ENCODE measurements at regions not wholly inside any gene's neighbourhood (a gene's known extent, or its start where the extent isn't known, plus 50 kb on each side); places are given as distances from the start of the nearest gene placed in this dataset.

GRCh38 chr6:104506429-104506828, 353.3 kb downstream of the HACE1 start:
- peak overlapping the region; percentile 52 for H4K91ac ChIP-seq (ENCODE audit: low read length)
- no peak overlapping the region for H2BK120ac ChIP-seq (ENCODE audit: low read depth, low read length)
- H3K27me3 ChIP-seq (ENCODE audit: control insufficient read depth in 1 of 2, insufficient read depth in 1 of 2, low read length in 2 of 2): no peaks in the 10 kb centered on the region
- H4K8ac ChIP-seq (ENCODE audit: low read length): no peak overlapping the region
- H2BK5ac ChIP-seq (ENCODE audit: low read depth, low read length, poor library complexity, severe bottlenecking): no peak overlapping the region
- H3K4ac ChIP-seq (ENCODE audit: low read depth in 1 of 2, low read length in 2 of 2): no peak overlapping the region
- H3K27ac ChIP-seq (ENCODE audit: low read length, poor library complexity, severe bottlenecking): no peak overlapping the region
- no peaks in the 10 kb centered on the region for H3K9me3 ChIP-seq (ENCODE audit: control insufficient read depth, low read length)
- no peak overlapping the region for H3K18ac ChIP-seq (ENCODE audit: low read depth in 1 of 2, low read length in 2 of 2)
- no peak overlapping the region for H2AK5ac ChIP-seq (ENCODE audit: low read length, severe bottlenecking)
- H3K36me3 ChIP-seq (ENCODE audit: control insufficient read depth in 1 of 2, insufficient read depth in 2 of 2, low read depth in 1 of 2, low read length in 2 of 2): no peaks in the 10 kb centered on the region
- H3K4me2 ChIP-seq (ENCODE audit: low read length, poor library complexity, severe bottlenecking): no peak overlapping the region
- no peak overlapping the region for H2AFZ ChIP-seq (ENCODE audit: low read depth, low read length)
- no peak overlapping the region for H2BK12ac ChIP-seq (ENCODE audit: low read length in 2 of 2)
- H2BK15ac ChIP-seq (ENCODE audit: low read depth, poor library complexity, severe bottlenecking): no peak overlapping the region
- no peak overlapping the region for H3K9ac ChIP-seq (ENCODE audit: low read length)
- H3K4me3 ChIP-seq (ENCODE audit: insufficient read depth in 1 of 2, low read depth in 1 of 2, low read length in 2 of 2): no peak overlapping the region
- no peaks in the 10 kb centered on the region for H3K79me1 ChIP-seq (replicated peaks; ENCODE audit: low read length, poor library complexity, severe bottlenecking)
- no peaks in the 10 kb centered on the region for H3K4me1 ChIP-seq (ENCODE audit: control insufficient read depth, insufficient read depth, low read depth, low read length)
- DNase-seq: no peak
- no peak overlapping the region for H3K14ac ChIP-seq (ENCODE audit: low read length in 2 of 2)
- 78% methylated on average over 1 of the region's 1 CpG for WGBS
- no peak overlapping the region for H3K23ac ChIP-seq (ENCODE audit: low read length in 2 of 2)

DNA sequence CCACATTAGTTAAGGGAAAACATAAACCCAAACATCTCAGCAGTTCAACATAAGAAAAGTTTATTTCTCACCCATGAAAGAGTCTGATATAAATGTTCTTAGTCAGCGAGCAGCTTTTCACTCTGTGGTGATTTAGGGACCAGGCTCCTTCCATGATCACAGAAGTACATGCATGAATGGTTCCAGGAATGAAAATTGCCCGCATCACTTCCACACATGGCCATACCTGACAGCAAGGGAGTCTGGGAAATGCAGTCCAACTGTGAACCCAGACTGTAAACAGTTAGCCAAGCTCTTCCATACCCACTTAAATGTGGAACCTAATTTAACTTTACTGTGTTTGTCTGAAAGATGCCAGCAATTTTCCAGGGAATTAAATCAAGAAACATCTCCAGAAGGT, 353.9 kb downstream of the HACE1 start:
- no peaks in the 10 kb centered on the region for H3K4me1 ChIP-seq (ENCODE audit: control insufficient read depth, insufficient read depth, low read depth, low read length)
- H3K79me1 ChIP-seq (replicated peaks; ENCODE audit: low read length, poor library complexity, severe bottlenecking): no peaks in the 10 kb centered on the region
- H3K27ac ChIP-seq (ENCODE audit: low read length, poor library complexity, severe bottlenecking): no peak overlapping the region
- no peaks in the 10 kb centered on the region for H3K27me3 ChIP-seq (ENCODE audit: control insufficient read depth in 1 of 2, insufficient read depth in 1 of 2, low read length in 2 of 2)
- DNase-seq: peak; percentile 24
- no peak overlapping the region for H2BK5ac ChIP-seq (ENCODE audit: low read depth, low read length, poor library complexity, severe bottlenecking)
- H3K9ac ChIP-seq (ENCODE audit: low read length): no peak overlapping the region
- H2AK5ac ChIP-seq (ENCODE audit: low read length, severe bottlenecking): no peak overlapping the region
- no peak overlapping the region for H4K8ac ChIP-seq (ENCODE audit: low read length)
- WGBS: 71% methylated on average over 2 of the region's 2 CpGs
- H4K91ac ChIP-seq (ENCODE audit: low read length): no peak overlapping the region
- no peak overlapping the region for H2BK120ac ChIP-seq (ENCODE audit: low read depth, low read length)
- no peak overlapping the region for H3K23ac ChIP-seq (ENCODE audit: low read length in 2 of 2)
- H3K4ac ChIP-seq (ENCODE audit: low read depth in 1 of 2, low read length in 2 of 2): no peak overlapping the region
- H3K14ac ChIP-seq (ENCODE audit: low read length in 2 of 2): no peak overlapping the region
- H3K9me3 ChIP-seq (ENCODE audit: control insufficient read depth, low read length): no peaks in the 10 kb centered on the region
- no peak overlapping the region for H2AFZ ChIP-seq (ENCODE audit: low read depth, low read length)
- H3K18ac ChIP-seq (ENCODE audit: low read depth in 1 of 2, low read length in 2 of 2): no peak overlapping the region
- no peaks in the 10 kb centered on the region for H3K36me3 ChIP-seq (ENCODE audit: control insufficient read depth in 1 of 2, insufficient read depth in 2 of 2, low read depth in 1 of 2, low read length in 2 of 2)
- no peak overlapping the region for H2BK15ac ChIP-seq (ENCODE audit: low read depth, poor library complexity, severe bottlenecking)
- no peak overlapping the region for H3K4me3 ChIP-seq (ENCODE audit: insufficient read depth in 1 of 2, low read depth in 1 of 2, low read length in 2 of 2)
- H2BK12ac ChIP-seq (ENCODE audit: low read length in 2 of 2): no peak overlapping the region
- no peak overlapping the region for H3K4me2 ChIP-seq (ENCODE audit: low read length, poor library complexity, severe bottlenecking)

GRCh38 chr6:104500265-104500664, 359.5 kb downstream of the HACE1 start:
- no peaks in the 10 kb centered on the region for H3K79me1 ChIP-seq (replicated peaks; ENCODE audit: low read length, poor library complexity, severe bottlenecking)
- H3K4me3 ChIP-seq (ENCODE audit: insufficient read depth in 1 of 2, low read depth in 1 of 2, low read length in 2 of 2): no peak overlapping the region
- H2BK5ac ChIP-seq (ENCODE audit: low read depth, low read length, poor library complexity, severe bottlenecking): no peak overlapping the region

DNA sequence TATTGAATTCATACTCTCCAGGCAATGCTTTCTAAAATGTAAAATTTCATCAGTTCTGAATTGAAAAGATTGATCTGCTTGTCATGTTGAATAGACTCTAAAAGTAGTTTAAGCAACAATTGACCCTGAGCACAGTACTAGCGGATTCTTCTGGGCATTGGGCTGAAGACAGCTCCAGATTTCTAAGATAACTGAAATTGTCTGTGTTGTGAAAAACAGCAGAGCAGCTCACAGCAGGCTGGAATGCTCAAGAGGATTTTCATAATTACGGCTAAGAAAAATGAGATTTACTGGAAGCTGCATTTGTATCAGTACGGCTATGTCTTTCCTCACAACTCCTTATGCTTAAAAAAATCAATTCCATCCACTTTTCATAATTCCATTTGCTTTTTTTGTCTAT, 373.7 kb downstream of the HACE1 start:
- Histone ChIP-seq H3K14ac (ENCODE audit: low read length in 2 of 2) (no peak overlapping the region), H2BK5ac (ENCODE audit: low read depth, low read length, poor library complexity, severe bottlenecking) (no peak overlapping the region), H3K4ac (ENCODE audit: low read depth in 1 of 2, low read length in 2 of 2) (no peak overlapping the region), H3K79me1 (replicated peaks; ENCODE audit: low read length, poor library complexity, severe bottlenecking) (no peaks in the 10 kb centered on the region), H2AFZ (ENCODE audit: low read depth, low read length) (no peak overlapping the region), H2AK5ac (ENCODE audit: low read length, severe bottlenecking) (no peak overlapping the region), H3K4me3 (ENCODE audit: insufficient read depth in 1 of 2, low read depth in 1 of 2, low read length in 2 of 2) (no peak overlapping the region), H3K9me3 (ENCODE audit: control insufficient read depth, low read length) (no peaks in the 10 kb centered on the region), H3K27ac (ENCODE audit: low read length, poor library complexity, severe bottlenecking) (no peak overlapping the region), H2BK15ac (ENCODE audit: low read depth, poor library complexity, severe bottlenecking) (no peak overlapping the region), H2BK12ac (ENCODE audit: low read length in 2 of 2) (no peak overlapping the region), H3K23ac (ENCODE audit: low read length in 2 of 2) (no peak overlapping the region), H3K4me1 (ENCODE audit: control insufficient read depth, insufficient read depth, low read depth, low read length) (no peaks in the 10 kb centered on the region), H3K18ac (ENCODE audit: low read depth in 1 of 2, low read length in 2 of 2) (no peak overlapping the region), H3K27me3 (ENCODE audit: control insufficient read depth in 1 of 2, insufficient read depth in 1 of 2, low read length in 2 of 2) (no peaks in the 10 kb centered on the region), H4K91ac (ENCODE audit: low read length) (no peak overlapping the region), H3K36me3 (ENCODE audit: control insufficient read depth in 1 of 2, insufficient read depth in 2 of 2, low read depth in 1 of 2, low read length in 2 of 2) (no peaks in the 10 kb centered on the region), H3K9ac (ENCODE audit: low read length) (no peak overlapping the region), H2BK120ac (ENCODE audit: low read depth, low read length) (no peak overlapping the region), H3K4me2 (ENCODE audit: low read length, poor library complexity, severe bottlenecking) (no peak overlapping the region), H4K8ac (ENCODE audit: low read length) (no peak overlapping the region)
- DNase-seq: no peak
- WGBS: 89% methylated on average over 3 of the region's 3 CpGs

More at GRCh38 chr6:104500265-104500664, 359.5 kb downstream of the HACE1 start:
- Histone ChIP-seq H3K4me2 (ENCODE audit: low read length, poor library complexity, severe bottlenecking) (no peak overlapping the region), H2BK15ac (ENCODE audit: low read depth, poor library complexity, severe bottlenecking) (no peak overlapping the region), H3K14ac (ENCODE audit: low read length in 2 of 2) (no peak overlapping the region), H3K36me3 (ENCODE audit: control insufficient read depth in 1 of 2, insufficient read depth in 2 of 2, low read depth in 1 of 2, low read length in 2 of 2) (no peaks in the 10 kb centered on the region), H2AK5ac (ENCODE audit: low read length, severe bottlenecking) (no peak overlapping the region), H4K91ac (ENCODE audit: low read length) (no peak overlapping the region), H3K27me3 (ENCODE audit: control insufficient read depth in 1 of 2, insufficient read depth in 1 of 2, low read length in 2 of 2) (no peaks in the 10 kb centered on the region), H2BK12ac (ENCODE audit: low read length in 2 of 2) (no peak overlapping the region), H3K23ac (ENCODE audit: low read length in 2 of 2) (no peak overlapping the region), H3K9ac (ENCODE audit: low read length) (no peak overlapping the region), H3K9me3 (ENCODE audit: control insufficient read depth, low read length) (no peaks in the 10 kb centered on the region), H3K4ac (ENCODE audit: low read depth in 1 of 2, low read length in 2 of 2) (no peak overlapping the region), H3K18ac (ENCODE audit: low read depth in 1 of 2, low read length in 2 of 2) (no peak overlapping the region), H3K4me1 (ENCODE audit: control insufficient read depth, insufficient read depth, low read depth, low read length) (no peaks in the 10 kb centered on the region), H3K27ac (ENCODE audit: low read length, poor library complexity, severe bottlenecking) (no peak overlapping the region), H2AFZ (ENCODE audit: low read depth, low read length) (no peak overlapping the region), H4K8ac (ENCODE audit: low read length) (no peak overlapping the region), H2BK120ac (ENCODE audit: low read depth, low read length) (no peak overlapping the region)
- 95% methylated on average over 2 of the region's 2 CpGs for WGBS
- DNase-seq: no peak

All from mesenchymal stem cell (in vitro differentiated cells and primary cell).